Stomach (tissue), 8 donors: ENCODE measurements at regions not wholly inside any gene's neighbourhood (a gene's known extent, or its start where the extent isn't known, plus 50 kb on each side); places are given as distances from the start of the nearest gene placed in this dataset.
"Not testable (repeated sequence)": the region's sequence is repeated elsewhere in the genome, so short reads cannot be mapped to it uniquely, and the experiment has no call there.

Source experiments
- DNase-seq, 2 donors: peaks; one replicate each; pipeline versions ENCODE4 v3.0.0 to v3.0.0-alpha.2; 2013 to 2019
- H3K27ac ChIP-seq, 5 donors: fragments of 200-600 bp in 4 of 5; sonication (generic) in 4 of 5; one replicate each; pipeline ENCODE4 v1.5.1; 2013 to 2019; ENCODE audit warnings: mild to moderate bottlenecking in 1 of 5, moderate library complexity in 1 of 5
- H3K27me3 ChIP-seq, 3 donors: fragments of 200-600 bp; sonication (generic); one replicate each; pipeline ENCODE4 v1.5.1; 2017 to 2019; ENCODE audit warnings: mixed run types in 1 of 3
- H3K36me3 ChIP-seq, 4 donors: fragments of 200-600 bp; sonication (generic); 1 replicate in 3 of 4; 2 replicates in 1 of 4; pipeline ENCODE4 v1.5.1; 2016 to 2019
- H3K4me1 ChIP-seq, 4 donors: fragments of 200-600 bp; sonication (generic); one replicate each; pipeline ENCODE4 v1.5.1; 2016 to 2019
- H3K4me3 ChIP-seq, 4 donors: fragments of 200-600 bp; sonication (generic) in 3 of 4; one replicate each; pipeline ENCODE4 v1.5.1; 2016 to 2019; ENCODE audit warnings: mild to moderate bottlenecking in 1 of 4
- H3K9me3 ChIP-seq, 4 donors: fragments of 200-600 bp; sonication (generic); one replicate each; pipeline ENCODE4 v1.5.1; 2016 to 2019
- EP300 ChIP-seq: sonication (generic); formaldehyde crosslinking; IDR thresholded peaks from one replicate; pipeline ENCODE4 v1.6.1; 2017; ENCODE audit warnings: antibody characterized with exemption
- POLR2A ChIP-seq, 4 donors: fragments of 450-650 bp; IDR thresholded peaks; one replicate each; pipeline ENCODE4 v1.6.1; 2016; ENCODE audit warnings: antibody characterized with exemption in 4 of 4, control low read depth in 2 of 4, mild to moderate bottlenecking in 1 of 4, moderate library complexity in 1 of 4
- POLR2AphosphoS5 ChIP-seq, 3 donors: sonication (generic); formaldehyde crosslinking; IDR thresholded peaks; one replicate each; pipeline ENCODE4 v1.6.1; 2016; ENCODE audit warnings: antibody characterized with exemption in 3 of 3
- WGBS, 5 donors: extraction: QIAGEN DNeasy Blood & Tissue Kit in 3 of 5; methylation state at CpG; one replicate each; pipeline versions ENCODE4 v1.1.5 to v1.1.7; 2013 to 2018; 5-methylcytosine and 5-hydroxymethylcytosine counted together
- intact Hi-C: fragments of 100-400 bp; cut with DNase I; formaldehyde crosslinking; loops from one replicate; pipeline ENCODE4 v1.15.1; 2023; ENCODE audit warnings: low total_unique reads
- TF ChIP-seq, protein P1 (sequence below), 7 experiments: fragments of 450-650 bp in 4 of 7; fragments of 200-600 bp in 3 of 7; sonication (generic) in 3 of 7; IDR thresholded peaks; one replicate each; pipeline ENCODE4 v1.5.1; 2016 to 2019; ENCODE audit warnings: antibody characterized with exemption in 7 of 7, control low read depth in 2 of 7, mild to moderate bottlenecking in 1 of 7
- donor health status: healthy with polysubstance abuse.
- donor health status: Bipolar disorder and iron deficiency.
- donor health status: healthy.

DNA sequence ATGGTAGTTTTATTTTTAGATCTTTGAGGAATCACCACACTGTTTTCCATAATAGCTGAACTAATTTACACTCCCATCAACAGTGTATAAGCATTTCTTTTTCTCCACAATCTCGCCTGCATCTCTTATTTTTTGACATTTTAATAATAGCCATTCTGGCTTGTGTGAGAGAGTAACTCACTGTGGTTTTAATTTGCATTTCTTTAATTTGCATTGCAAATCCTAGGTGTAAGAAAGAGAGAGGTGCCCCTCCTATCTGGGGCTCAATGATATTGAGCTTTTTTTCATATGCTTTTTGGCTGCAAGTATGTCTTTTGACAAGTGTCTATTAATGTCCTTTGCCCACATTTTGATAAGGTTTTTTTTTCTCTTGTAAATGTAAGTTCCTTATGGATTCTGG is 106.3 kb upstream of the SLC27A6 start:
- H3K27me3 ChIP-seq = no peaks in the 10 kb centered on the region
- H3K4me1 ChIP-seq = peaks cover 0 to 4% (median 0%) of the 10 kb centered on the region in 4 donors
- 63 to 90% (median 82%) methylated on average over 1 of the region's 1 CpG for WGBS, 5 donors
- H3K9me3 ChIP-seq = no peaks in the 10 kb centered on the region
- H3K36me3 ChIP-seq = no peaks in the 10 kb centered on the region
- no peak overlapping the region for H3K27ac ChIP-seq
- no peak for DNase-seq
- no peak for TF ChIP-seq EP300
- no peak for TF ChIP-seq POLR2AphosphoS5 (IDR thresholded peaks at IDR 0.05)
- TF ChIP-seq, protein P1, sequence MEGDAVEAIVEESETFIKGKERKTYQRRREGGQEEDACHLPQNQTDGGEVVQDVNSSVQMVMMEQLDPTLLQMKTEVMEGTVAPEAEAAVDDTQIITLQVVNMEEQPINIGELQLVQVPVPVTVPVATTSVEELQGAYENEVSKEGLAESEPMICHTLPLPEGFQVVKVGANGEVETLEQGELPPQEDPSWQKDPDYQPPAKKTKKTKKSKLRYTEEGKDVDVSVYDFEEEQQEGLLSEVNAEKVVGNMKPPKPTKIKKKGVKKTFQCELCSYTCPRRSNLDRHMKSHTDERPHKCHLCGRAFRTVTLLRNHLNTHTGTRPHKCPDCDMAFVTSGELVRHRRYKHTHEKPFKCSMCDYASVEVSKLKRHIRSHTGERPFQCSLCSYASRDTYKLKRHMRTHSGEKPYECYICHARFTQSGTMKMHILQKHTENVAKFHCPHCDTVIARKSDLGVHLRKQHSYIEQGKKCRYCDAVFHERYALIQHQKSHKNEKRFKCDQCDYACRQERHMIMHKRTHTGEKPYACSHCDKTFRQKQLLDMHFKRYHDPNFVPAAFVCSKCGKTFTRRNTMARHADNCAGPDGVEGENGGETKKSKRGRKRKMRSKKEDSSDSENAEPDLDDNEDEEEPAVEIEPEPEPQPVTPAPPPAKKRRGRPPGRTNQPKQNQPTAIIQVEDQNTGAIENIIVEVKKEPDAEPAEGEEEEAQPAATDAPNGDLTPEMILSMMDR (IDR thresholded peaks at IDR 0.05) = no peak
- no peak for TF ChIP-seq POLR2A (IDR thresholded peaks at IDR 0.05)
- H3K4me3 ChIP-seq = no peak overlapping the region
- intact Hi-C loops = no loop called here

DNA sequence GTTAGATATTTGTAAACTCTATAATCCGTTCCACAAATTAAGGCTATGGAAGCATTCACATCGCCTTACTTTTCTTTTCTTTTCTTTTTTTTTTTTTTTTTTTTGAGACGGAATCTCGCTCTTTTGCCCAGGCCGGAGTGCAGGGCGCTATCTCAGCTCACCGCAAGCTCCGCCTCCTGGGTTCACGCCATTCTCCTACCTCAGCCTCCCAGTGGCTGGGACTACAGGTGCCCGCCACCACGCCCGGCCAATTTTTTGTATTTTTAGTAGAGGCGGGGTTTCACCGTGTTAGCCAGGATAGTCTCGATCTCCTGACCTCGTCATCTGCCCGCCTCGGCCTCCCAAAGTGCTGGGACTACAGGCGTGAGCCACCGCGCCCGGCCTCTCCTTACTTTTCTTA is 104.1 kb upstream of the SLC27A6 start:
- intact Hi-C loops, DNase-seq, H3K4me1 ChIP-seq, H3K9me3 ChIP-seq, H3K27me3 ChIP-seq, H3K4me3 ChIP-seq, H3K36me3 ChIP-seq, H3K27ac ChIP-seq: not testable (repeated sequence)
- 94 to 95% (median 94%) methylated on average over 22 of the region's 22 CpGs for WGBS, 5 donors

DNA sequence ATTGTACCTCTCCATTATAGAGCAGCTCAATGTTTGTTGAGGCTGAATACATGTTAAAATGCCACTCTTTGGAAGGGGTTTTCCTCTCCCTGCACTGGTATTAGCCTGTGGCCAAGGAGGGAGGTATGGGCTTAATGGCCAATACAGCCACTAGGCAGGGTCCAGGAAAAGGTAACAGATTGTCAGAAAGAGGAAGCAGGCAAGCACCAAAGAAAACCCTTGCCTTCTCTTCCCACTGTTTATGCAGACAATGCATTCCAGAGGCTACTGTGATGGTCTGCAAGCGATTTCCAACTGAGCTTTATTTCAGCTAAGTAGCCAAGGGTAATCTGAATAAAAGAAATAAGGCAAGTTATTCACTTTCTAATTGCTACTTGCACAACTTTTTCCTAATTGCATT is 95.3 kb upstream of the SLC27A6 start:
- H3K4me3 ChIP-seq = no peak overlapping the region
- intact Hi-C loops = no loop called here
- H3K27me3 ChIP-seq = no peaks in the 10 kb centered on the region
- H3K36me3 ChIP-seq = no peaks in the 10 kb centered on the region
- H3K9me3 ChIP-seq = no peaks in the 10 kb centered on the region
- DNase-seq = no peak
- H3K27ac ChIP-seq = no peak overlapping the region
- no peak for TF ChIP-seq EP300
- no peak for TF ChIP-seq POLR2AphosphoS5 (IDR thresholded peaks at IDR 0.05)
- no peak for TF ChIP-seq POLR2A (IDR thresholded peaks at IDR 0.05)
- H3K4me1 ChIP-seq = peaks cover 0 to 12% (median 0%) of the 10 kb centered on the region in 4 donors
- 37 to 62% (median 41%) methylated on average over 1 of the region's 1 CpG for WGBS, 5 donors

DNA sequence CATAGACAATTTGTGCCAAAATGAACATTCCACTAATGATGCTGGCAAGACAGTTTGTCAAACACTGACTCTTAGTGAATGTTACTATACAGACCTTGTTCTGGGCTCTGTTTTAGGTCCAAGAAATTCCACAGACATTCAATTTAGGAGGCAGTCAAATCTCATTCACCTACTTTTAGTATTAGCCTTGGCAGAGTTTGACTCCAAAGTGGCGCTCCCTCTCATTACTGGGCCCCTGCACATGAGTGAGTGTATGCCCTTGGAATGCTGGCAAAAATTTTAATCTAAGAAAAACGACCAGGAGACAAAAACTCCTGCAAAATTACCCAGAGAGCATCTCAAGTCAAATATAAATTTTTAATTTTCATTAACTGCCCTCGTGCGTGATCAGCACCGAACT is 94.9 kb upstream of the SLC27A6 start:
- Histone ChIP-seq H3K27me3 (no peaks in the 10 kb centered on the region), H3K27ac (no peak overlapping the region), H3K4me3 (no peak overlapping the region), H3K36me3 (no peaks in the 10 kb centered on the region), H3K4me1 (peaks cover 0 to 12% (median 0%) of the 10 kb centered on the region in 4 donors), H3K9me3 (no peaks in the 10 kb centered on the region)
- WGBS, 5 donors = 58 to 75% (median 73%) methylated on average over 5 of the region's 5 CpGs
- DNase-seq = no peak
- intact Hi-C loops = no loop called here
- TF ChIP-seq, protein P1 (IDR thresholded peaks at IDR 0.05) = no peak
- TF ChIP-seq POLR2A (IDR thresholded peaks at IDR 0.05) (no peak), POLR2AphosphoS5 (IDR thresholded peaks at IDR 0.05) (no peak), EP300 (no peak)

DNA sequence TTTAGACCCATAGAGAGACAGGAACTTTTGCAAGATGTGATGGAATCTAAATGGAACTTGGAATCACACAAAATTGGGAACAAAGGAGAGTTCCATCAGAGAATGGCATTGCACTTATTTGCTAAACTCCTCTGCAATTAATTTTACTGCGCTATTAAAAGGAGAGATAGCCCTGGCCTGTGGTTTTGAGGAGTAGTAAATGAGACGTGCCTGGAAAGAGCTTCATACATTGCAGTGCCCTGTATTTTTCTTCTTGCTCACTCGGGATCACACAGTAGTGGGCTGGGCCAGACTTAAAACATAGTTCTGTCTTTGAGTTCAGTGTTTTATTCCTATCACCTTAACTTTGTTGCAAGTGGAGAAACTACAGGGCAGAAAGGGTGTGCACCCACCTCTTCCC is 94.4 kb upstream of the SLC27A6 start:
- 62 to 78% (median 67%) methylated on average over 3 of the region's 3 CpGs for WGBS, 5 donors
- DNase-seq = no peak
- intact Hi-C loops = no loop called here
- Histone ChIP-seq H3K27ac (no peak overlapping the region), H3K27me3 (no peaks in the 10 kb centered on the region), H3K4me3 (no peak overlapping the region), H3K4me1 (peaks cover 0 to 12% (median 0%) of the 10 kb centered on the region in 4 donors), H3K36me3 (no peaks in the 10 kb centered on the region), H3K9me3 (no peaks in the 10 kb centered on the region)
- TF ChIP-seq, protein P1 (IDR thresholded peaks at IDR 0.05) = no peak
- TF ChIP-seq POLR2AphosphoS5 (IDR thresholded peaks at IDR 0.05) = no peak
- no peak for TF ChIP-seq EP300
- no peak for TF ChIP-seq POLR2A (IDR thresholded peaks at IDR 0.05)
